GF-D8 (cell line): ENCODE measurements at regions not wholly inside any gene's neighbourhood (a gene's known extent, or its start where the extent isn't known, plus 50 kb on each side); places are given as distances from the start of the nearest gene placed in this dataset.
"Not testable (repeated sequence)": the region's sequence is repeated elsewhere in the genome, so short reads cannot be mapped to it uniquely, and the experiment has no call there.

Experiments
- DNase-seq: peaks from one replicate; lab custom pipeline; 2025; lab: John Stamatoyannopoulos, UW

- no peak for DNase-seq
Measured at GRCh38 chr6:90372450-90372849, 75.8 kb upstream of the BACH2 start.

- DNase-seq = no peak
Measured at GRCh38 chr6:90370493-90370959, 73.9 kb upstream of the BACH2 start.

DNA sequence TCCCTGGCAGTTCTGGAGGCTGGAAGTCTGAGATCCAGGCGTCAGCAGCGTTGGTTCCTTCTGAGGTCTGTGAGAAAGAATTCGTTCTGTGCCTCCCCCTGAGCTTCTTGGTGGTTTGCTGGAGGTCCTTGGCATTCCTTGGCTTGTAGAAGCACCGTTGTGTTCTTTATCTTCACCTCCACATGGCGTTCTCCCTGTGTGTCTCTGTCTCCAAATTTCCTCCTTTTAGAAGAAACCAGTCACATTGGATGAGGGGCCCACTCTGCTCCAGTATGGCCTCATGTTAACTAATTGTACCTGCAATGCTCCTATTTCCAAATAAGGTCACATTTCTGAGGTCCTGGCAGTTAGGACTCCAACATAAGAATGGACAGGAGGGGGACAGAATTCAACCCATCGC is 73.0 kb upstream of the BACH2 start:
- no peak for DNase-seq

GRCh38 chr6:90369024-90369519 is 72.4 kb upstream of the BACH2 start:
- no peak for DNase-seq

- DNase-seq = no peak
Measured at GRCh38 chr6:90368601-90369000, 72.0 kb upstream of the BACH2 start.

DNA sequence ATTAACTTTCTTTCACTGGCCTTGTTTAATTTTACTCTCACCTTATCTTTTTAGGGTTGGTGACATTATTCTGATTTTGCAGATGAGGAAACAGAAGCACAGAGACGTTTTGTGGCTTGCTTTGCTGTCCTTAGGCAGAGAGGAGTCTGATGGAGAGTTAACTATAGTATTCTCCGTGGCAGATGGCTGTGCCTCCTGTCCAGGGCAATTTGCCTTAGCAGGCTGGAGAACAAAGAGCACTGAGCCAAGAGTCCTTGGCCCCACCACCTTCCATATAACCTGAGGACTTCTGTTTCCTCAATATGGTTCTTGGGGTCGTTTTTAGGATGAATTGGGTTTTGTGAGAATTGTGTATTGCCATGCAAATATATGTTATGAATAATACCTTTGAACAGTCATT is 71.4 kb upstream of the BACH2 start:
- no peak for DNase-seq

DNA sequence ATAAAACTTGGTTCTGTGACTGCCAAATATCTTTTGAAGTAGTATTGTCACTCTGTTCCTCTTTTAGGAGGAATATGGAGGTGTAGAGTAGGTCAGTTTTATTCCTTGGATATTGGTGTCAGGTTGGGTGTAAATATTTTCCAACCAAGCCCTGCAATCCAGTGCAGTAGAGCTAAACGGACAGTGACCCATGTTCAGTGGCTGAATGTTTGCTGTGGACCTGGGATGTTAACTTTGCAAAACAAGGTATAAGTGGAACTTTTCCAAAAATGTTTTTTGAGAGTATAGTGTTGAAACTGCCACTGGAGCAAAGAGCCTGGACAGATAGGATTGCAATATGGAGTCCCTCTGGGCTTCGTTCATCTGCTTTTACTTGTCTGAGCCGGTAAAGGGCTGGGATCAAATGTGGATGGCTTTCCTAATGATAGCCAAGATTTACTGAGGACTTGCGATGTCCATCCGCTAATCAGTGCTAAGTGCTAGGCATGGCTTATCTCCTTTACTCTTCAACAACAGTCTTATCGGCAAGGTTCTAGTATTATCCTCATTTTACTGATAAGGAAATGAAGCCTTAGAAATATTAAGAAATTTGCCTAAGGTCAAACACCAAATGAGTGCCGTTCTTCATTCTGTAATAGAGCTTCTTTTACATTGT is 69.0 kb upstream of the BACH2 start:
- DNase-seq = no peak

DNA sequence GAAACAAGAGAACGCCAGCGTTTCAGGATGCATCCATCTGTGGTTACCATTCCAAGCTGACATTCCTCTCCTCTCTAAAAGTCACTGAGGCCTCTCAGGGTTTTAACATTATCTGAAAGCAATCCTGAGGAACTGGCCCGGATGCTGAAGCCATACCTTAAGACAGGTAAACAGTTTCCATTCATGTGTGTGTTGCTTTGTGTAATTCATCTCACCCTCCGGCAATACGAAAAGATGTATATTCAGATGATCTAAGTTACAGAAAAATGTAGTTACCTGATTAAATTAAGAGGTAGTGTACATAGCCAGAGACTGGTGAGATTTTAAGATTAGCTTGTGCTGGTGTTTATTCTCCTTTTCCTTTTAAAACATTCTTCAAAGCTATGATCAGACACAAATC is 68.4 kb upstream of the BACH2 start:
- DNase-seq = no peak

DNA sequence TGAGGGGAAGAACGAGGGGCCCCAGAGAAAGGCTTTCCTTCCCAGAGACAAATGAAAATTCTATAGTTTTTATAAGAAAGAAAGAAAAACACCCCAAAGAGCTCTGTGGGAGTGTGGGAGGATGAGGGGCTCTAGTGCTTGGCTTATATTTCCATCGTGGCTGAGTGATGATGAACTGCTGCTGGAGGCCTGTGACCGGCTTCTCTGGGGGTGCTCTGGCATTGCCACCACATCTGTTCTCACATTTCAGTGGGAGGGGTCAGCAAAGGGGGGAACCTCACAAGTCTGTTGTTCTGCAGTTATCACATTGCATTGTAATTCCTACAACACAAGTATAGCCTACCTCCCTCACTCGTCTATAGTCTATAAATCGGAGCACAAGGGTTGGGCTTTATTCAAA is 67.6 kb upstream of the BACH2 start:
- DNase-seq = no peak

DNA sequence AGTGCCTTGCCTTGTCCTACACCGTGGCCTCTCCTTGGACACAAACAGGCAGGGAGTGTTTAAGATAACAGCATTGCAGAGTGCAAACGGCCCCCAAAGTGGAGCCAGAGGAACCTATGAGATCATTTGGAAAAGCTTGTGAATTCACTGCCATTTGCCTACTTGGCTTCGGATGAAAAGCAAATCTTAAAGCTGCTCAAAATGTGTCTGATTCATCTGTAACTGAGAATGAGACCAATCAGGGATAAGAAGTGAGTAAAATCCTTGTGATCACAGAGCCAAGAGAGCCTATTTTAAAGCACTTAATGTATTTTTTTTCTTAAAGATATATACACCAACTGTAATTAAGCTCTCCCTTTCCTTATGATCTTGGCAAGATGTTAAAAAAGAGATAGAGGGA is 65.7 kb upstream of the BACH2 start:
- no peak for DNase-seq

- DNase-seq = no peak
Measured at GRCh38 chr6:90361174-90361573, 64.5 kb upstream of the BACH2 start.

DNA sequence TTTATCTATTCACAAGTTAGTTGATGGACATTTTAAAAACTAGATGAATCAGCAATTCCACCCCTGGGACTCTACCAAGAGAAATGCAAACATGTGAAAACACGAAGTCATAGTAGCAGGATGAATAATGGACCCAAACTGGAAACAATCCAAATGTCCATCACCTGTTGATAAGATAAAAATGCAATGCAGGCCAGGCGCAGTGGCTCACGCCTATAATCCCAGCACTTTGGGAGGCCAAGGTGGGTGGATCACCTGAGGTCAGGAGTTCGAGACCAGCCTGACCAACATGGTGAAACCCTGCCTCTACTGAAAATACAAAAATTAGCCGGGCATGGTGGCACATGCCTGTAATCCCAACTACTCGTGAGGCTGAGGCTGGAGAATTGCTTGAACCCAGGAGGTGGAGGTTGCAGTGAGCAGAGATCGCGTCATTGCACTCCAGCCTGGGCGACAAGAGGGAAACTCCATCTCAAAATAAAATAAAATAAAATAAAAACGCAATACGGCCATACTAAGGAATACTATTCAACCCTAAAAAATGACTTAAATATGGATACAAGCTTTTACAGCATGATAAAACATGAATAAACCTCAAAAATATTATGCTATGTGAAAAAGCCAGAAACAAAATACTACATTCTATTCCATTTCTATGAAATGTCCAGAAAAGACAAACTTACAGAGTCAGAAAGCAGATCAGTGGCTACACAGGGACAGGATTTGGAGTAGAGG is 61.6 kb upstream of the BACH2 start:
- DNase-seq = not testable (repeated sequence)

- no peak for DNase-seq
Measured at GRCh38 chr6:90356012-90356421, 59.4 kb upstream of the BACH2 start.

DNA sequence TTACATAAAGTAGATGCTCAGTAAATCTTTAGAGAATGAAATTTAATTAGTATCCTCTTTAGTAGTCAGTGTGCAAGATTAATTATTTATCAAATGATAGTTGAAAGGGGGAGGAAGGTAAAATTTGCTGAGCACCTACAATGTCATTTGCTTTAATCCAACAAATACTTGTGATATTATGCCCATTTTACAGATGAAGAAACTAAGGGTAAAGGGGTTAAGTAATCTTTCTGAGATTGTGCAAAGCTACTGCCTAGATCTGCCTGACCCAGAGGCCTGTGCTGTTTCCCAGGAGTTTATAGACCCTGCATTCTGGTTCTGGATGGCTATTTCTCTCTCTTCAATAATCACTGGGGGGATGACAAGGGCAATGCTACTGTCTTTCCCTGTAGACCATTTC is 58.3 kb upstream of the BACH2 start:
- no peak for DNase-seq

DNA sequence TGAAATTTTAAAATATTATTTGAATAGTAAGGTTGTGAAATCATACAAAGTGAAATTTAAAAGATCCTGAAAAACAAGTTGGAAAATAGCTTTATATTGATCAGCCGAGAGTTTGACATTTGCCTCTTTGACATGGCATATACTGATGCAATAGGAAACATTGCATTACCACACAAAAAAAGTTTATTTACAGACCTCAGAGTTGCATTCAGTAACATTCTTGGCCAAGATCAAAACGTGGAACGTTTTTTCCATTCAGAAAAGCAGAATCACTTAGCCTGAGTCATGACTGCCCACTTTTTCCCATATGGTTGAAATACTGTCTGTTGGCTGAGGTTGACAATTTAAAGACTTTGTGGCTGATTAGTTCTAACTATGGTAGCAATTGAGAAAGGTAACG is 55.1 kb upstream of the BACH2 start:
- DNase-seq = peak; percentile 31

DNA sequence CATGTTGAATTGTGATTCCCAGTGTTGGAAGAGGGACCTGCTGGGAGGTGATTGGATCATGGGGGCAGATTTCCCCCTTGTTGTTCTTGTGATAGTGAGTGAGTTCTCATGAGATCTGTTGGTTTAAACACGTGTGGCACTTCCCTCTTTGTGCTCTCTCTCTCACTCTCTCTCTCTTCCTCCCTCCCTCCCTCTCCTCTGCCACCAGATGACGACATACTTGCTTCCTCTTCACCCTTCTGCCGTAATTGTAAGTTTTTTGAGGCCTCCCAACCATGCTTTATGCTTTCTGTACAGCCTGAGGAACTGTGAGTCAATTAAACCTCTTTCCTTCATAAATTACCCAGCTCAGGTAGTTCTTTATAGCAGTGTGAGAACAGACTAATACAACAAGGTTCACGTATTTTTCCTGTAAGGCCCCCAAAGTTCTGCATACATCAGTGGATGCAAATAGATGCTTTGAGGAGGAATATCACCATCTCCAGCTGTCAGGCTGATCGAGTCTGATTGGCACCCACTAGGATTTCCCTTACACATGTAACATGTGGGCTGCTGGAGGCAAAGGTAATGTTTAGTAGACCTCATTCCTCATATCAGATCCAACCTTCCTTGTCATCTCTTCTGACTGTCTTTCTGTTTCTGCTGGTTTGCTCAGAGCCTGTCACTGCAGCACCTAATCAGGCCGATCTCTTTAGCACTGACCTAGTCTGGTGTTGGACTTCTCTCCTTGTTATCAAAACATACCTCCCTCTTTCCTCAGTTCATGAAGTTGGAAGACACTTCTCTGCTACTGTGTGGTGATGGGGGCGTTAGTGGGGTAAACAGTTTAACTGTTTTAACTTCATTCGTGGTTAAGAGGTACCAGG is 54.3 kb upstream of the BACH2 start:
- peak; percentile 90 for DNase-seq

DNA sequence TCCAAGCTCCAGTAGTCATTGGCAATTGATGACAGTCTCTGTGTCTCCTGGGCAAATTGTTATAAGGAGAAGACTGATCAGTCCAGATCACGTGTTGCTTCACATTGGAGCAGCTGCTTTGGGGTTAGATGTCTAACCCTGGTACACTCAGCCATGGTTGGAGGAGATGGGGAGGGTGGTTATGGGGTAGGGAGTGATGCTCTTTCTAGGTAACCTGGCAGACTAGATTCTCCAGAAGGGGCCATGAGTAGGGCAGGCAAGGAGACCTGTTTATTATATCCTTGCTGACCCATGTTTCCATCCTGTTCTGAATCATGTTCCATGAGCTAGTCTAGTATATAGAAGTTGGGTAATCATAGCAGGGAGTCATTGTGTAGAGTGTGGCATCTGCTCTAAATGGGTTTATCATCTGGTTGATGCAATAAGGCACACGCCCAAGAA is 50.8 kb upstream of the BACH2 start:
- no peak for DNase-seq

- no peak for DNase-seq
Measured at GRCh38 chr6:90346729-90347128, 50.1 kb upstream of the BACH2 start.
